T-helper 1 cell (primary cell): ENCODE measurements at regions not wholly inside any gene's neighbourhood (a gene's known extent, or its start where the extent isn't known, plus 50 kb on each side); places are given as distances from the start of the nearest gene placed in this dataset.
"Not testable (repeated sequence)": the region's sequence is repeated elsewhere in the genome, so short reads cannot be mapped to it uniquely, and the experiment has no call there.

Experiments
- DNase-seq, 5 donors: peaks; one replicate each; pipeline ENCODE4 v3.0.0-alpha.2; 2012 to 2020

GRCh38 chr15:58298879-58299850, 132.6 kb upstream of the LIPC start:
- no peak for DNase-seq

DNA sequence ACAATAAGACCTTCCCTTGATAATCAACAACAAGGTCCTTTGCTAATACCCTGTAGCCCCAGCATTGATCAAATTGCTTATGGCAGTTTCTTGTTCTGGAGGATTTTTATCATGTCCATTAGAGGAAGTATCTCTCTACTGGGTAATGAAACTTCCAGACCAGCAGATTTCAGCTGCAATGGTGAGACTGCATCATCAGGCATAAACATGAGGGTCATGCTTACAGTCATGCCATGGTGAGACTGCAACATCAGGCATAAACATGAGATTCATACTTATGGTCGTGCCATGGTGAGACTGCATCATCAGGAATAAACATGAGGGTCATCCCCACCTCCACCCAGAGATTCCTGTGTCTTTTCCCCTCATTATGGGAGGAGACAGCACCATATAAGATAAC, 129.0 kb upstream of the LIPC start:
- no peak for DNase-seq

DNA sequence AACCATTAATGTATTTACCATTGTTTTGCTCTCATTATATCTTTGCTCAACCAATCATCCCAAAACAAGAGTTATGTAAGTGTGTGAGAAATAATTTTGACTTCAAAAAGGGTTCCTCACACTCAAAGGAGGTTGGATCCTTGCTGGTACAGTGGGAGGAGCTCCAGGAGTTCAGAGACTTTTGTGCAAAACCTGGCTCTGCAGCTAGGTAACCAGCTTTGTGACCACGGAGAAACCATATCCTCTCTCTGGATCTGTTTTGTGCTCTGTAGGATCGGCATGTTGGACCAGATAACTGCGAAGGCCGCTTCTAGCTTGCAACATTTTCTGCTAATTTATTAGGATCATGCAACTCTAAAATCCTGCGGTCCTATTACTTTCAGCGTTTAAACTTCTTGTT, 128.6 kb upstream of the LIPC start:
- DNase-seq = no peak

GRCh38 chr15:58306591-58307312, 125.0 kb upstream of the LIPC start:
- DNase-seq = no peak

GRCh38 chr15:58307313-58307961, 124.4 kb upstream of the LIPC start:
- no peak for DNase-seq

- DNase-seq = no peak
Measured at GRCh38 chr15:58308742-58309355, 122.9 kb upstream of the LIPC start.

DNA sequence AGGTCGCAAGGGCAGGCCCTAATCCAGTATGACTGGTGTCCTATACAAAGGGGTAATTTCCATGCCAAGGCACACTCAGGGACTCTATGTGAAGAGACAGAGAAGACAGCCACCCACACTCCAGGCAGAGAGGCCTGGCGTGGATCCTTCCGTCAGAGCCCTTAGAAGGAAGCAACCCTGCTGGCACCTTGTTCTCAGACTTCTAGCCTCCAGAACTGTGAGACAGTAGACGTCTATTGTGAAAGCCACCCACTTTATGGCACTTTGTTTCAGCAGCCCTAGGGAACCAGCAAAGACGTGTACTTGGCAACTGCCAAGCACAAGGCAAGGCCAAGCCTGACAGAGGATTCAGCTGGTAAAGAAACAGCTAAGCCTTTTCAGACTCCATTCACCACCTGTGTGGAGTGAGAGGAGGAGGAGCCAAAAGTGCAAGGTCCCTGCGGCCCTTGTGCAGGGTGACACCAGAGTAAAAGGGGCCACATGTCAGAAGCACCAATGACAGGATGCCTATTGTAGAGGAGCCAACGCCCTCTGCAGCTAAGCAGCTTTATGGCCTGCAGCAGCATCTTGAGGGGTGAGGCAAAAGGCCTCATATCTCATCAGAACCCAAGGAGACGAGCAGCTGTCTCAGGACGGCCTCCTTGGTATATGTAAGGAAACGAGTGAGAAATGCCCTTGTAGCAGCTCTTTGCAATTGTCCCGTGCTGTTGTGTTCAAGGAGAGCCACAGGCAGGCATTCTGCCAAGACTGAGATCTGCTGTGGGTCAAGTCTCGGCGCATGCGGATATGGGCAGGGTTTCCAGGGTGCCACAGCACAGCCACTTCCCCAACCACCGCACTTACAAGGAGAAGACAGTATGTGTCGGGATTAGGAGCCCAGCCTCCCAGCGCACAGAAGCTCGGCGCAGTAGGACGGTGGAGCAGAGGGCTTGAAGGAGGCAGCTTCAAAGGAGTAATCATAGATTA, 121.5 kb upstream of the LIPC start:
- no peak for DNase-seq

- DNase-seq = no peak
Measured at GRCh38 chr15:58311556-58311955, 120.2 kb upstream of the LIPC start.

DNA sequence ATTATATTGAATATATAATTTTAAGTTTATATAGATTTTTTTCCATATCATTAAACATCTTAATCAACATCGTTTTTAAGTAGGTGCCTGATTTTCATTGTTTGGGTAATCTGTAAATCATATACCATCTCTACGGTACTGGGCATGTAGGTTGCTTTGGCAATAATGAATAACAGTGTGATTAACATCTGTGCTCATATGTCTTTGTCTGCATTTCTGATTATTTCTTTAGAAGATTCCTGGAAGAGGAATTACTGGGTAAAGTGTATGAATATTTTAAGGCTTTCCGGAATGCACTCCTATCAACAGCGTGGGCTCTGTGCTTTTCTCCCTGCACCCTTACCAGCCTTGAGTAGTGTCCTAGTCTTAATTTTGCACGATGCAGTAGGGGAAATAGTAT, 119.8 kb upstream of the LIPC start:
- DNase-seq = no peak

DNA sequence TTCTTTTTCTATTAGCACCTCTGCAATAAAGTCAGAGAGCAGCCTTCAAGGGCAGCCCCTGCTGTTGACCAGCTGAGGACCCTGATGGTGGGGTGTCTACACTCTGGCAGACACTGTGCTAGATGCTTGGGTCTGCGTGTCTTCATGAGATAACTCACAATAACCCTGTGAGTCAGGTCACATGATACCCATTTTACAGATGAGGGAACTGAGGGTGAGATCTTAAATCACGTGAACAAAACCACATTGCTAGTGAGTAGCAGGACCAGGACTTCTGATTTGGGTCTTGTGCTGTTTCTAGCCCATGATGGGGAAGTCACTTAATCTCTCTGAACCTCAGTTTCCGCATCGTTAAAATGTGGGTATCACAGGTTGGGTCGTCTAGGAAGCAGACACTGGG, 118.5 kb upstream of the LIPC start:
- DNase-seq = no peak

DNA sequence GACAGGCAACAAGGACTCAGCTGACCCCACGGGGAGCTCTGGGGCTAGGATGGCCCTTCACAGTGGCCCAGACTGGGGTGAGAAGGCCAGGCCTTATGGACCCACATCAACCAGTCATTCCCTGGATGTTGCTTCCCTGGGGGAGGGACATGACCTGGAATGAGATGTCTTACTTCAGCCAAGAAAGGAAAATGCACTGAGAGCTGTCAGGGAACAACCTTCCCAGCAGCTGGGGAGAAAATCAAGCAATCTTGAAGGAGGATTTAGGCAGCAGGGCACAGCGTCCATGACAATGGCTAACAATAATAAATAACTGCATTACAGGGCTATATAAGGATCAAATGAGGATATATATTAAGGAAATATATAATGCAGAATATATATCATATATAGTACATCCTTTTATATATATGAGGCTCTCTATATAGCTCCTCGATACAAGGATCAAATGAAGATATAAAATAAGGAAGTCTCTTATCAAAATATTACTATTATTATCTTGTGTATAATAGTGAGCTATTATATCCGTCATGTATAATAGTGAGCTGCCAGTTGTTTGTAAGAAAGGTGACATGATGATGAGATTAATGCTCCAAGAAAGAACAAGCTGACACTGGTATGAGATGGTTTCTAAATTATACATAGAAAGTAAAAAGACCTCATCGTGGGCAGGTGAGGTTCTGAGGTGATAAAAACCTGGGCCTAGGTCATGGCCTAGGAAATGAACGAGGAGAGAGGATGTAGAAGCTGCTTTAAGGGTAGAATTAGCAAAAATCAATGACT, 117.8 kb upstream of the LIPC start:
- DNase-seq = no peak

DNA sequence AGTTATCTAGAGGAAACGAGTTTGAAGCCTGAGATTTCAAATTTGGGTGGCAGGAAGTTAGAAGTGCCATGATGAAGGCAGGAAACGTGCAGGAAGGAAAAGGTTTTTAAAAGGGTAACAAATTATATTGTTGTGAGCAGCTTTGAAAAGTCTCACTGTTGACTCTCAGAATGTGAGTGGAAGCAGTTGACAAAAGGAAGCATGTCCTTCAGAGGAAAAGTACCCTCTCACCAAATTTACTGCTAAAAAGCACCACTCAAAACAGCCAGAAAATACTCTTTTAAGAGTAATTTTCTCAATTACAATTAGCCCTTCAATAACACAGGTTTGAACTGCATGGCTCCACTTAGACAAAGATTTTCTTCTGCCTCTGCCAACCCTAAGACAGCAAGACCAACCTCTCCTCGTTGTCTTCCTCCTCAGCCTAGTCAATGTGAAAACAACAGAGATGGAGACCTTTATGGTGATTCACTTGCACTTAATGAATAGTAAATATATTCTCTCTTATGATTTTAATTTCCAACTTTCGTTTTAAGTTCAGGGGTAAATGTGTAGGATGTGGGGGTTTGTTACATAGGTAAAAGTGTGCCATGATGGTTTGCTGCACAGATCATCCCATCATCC, 117.1 kb upstream of the LIPC start:
- DNase-seq = peak in 1 of 5 donors; percentile 42

DNA sequence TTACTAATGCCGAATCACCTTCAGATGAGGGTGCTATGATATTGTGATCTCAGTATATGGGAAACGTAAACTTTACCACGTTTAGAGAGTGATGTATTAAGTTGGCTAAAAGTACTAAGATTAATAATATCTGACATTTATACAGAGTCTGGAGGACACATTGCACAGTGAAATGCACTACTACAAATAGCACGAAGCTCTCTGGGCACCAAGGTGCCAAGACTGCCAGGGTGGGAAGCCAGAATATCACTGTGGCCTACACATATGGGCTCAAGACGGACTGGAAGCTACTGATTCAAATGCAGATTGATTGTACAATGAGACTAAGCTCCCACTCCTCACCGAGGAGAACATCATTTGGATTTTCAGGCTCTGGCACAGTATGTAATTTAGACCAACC, 113.3 kb upstream of the LIPC start:
- DNase-seq = no peak

GRCh38 chr15:58321034-58321433, 110.8 kb upstream of the LIPC start:
- DNase-seq = no peak

DNA sequence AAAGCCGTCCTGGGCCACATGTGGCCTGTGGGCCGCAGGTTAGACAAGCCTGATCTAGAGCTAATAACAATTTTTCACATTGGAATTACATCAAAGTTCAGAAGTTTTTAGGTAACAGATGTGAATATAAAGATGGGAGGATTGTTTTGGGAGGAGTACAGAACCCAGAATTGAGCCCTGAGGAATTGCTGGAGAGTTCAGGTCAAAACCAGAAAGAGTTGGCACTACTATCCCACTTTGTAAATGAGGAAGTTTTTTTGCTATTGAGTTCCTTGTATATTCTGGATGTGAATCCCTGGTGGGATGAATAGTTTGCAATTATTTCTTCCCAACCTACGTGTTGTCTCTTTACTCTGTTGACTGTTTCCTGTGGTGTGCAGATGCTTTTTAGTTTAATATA, 109.5 kb upstream of the LIPC start:
- no peak for DNase-seq

- not testable (repeated sequence) for DNase-seq
Measured at GRCh38 chr15:58323321-58323720, 108.5 kb upstream of the LIPC start.

DNA sequence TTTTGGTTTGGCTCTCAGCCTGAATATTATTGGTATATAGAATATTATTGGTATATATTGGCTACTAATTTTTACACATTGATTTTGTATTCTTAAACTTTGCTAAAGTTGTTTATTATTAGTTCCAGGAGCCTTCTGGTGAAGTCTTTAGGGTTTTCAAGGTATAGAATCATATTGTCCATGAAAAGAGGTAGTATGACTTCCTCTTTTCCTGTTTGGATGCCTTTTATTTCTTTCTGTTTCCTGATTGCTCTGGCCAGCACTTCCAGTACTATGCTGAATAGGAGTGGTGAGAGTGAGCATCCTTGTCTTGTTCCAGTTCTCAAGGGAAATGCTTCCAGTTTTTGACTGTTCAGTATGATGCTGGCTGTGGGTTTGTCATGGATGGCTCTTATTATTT, 107.3 kb upstream of the LIPC start:
- DNase-seq = no peak

DNA sequence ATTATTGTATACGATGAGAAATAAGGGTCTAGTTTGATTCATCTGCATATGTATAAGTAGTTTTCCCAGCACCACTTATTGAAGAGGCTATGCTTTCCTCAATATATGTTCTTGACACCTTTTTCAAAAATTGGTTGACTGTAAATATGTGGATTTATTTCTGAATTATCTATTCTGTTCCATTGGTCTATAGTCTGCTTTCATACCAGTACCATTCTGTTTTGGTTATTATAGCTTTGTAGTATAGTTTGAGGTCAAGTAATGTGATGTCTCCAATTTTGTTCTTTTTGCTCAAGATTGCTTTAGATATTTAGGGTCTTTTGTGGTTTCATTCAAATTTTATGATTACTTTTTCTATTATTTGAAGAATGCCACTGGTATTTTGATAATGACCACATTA, 103.8 kb upstream of the LIPC start:
- no peak for DNase-seq

DNA sequence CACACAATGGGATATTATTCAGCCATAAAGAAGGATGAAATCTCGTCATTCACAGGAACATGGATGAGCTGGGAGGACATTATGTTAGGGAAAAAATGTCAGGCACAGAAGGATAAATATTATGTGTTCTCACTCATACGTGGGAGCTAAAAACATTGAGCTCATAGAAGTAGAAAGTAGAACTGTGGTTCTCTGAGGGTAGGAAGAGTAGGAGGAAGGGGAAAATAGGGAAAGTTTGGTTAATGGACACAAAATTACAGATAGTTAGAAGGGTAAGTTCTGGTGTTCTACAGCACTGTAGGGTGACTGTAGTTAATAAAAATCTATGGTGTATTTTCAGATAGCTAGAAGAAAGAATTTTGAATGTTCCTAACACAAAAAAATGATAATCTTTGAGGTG, 102.6 kb upstream of the LIPC start:
- DNase-seq = no peak
